Peyer's patch (tissue), 4 donors: ENCODE measurements at regions not wholly inside any gene's neighbourhood (a gene's known extent, or its start where the extent isn't known, plus 50 kb on each side); places are given as distances from the start of the nearest gene placed in this dataset.

Experiments
- DNase-seq, 3 donors: peaks; one replicate each; pipeline ENCODE4 v3.0.0-alpha.2; 2017 to 2019
- H3K27ac ChIP-seq, 4 donors: fragments of 200-600 bp; sonication (generic); one replicate each; pipeline ENCODE4 v1.5.1; 2016 to 2019
- H3K27me3 ChIP-seq, 2 donors: fragments of 200-600 bp; sonication (generic); one replicate each; pipeline ENCODE4 v1.5.1; 2019
- H3K36me3 ChIP-seq, 3 donors: fragments of 200-600 bp; sonication (generic); one replicate each; pipeline ENCODE4 v1.5.1; 2016 to 2019
- H3K4me1 ChIP-seq, 4 donors: fragments of 200-600 bp; sonication (generic); one replicate each; pipeline ENCODE4 v1.5.1; 2016 to 2019
- H3K4me3 ChIP-seq, 4 donors: fragments of 200-600 bp; sonication (generic); 1 replicate in 3 of 4; 2 replicates in 1 of 4; pipeline ENCODE4 v1.5.1; 2016 to 2019; ENCODE audit warnings: mild to moderate bottlenecking in 1 of 4
- H3K9me3 ChIP-seq, 4 donors: fragments of 200-600 bp; sonication (generic); one replicate each; pipeline ENCODE4 v1.5.1; 2016 to 2019; ENCODE audit warnings: mild to moderate bottlenecking in 1 of 4
- CTCF ChIP-seq, 6 experiments: fragments of 450-650 bp in 4 of 6; fragments of 200-600 bp in 2 of 6; sonication (generic) in 1 of 6; IDR thresholded peaks; one replicate each; pipeline ENCODE4 v1.5.1; 2017 to 2019; ENCODE audit warnings: antibody characterized with exemption in 6 of 6, mild to moderate bottlenecking in 3 of 6, moderate library complexity in 1 of 6
- POLR2A ChIP-seq, 2 donors: fragments of 450-650 bp; IDR thresholded peaks; one replicate each; pipeline ENCODE4 v1.5.1; 2017; ENCODE audit warnings: antibody characterized with exemption in 2 of 2, mild to moderate bottlenecking in 2 of 2, moderate library complexity in 2 of 2

DNA sequence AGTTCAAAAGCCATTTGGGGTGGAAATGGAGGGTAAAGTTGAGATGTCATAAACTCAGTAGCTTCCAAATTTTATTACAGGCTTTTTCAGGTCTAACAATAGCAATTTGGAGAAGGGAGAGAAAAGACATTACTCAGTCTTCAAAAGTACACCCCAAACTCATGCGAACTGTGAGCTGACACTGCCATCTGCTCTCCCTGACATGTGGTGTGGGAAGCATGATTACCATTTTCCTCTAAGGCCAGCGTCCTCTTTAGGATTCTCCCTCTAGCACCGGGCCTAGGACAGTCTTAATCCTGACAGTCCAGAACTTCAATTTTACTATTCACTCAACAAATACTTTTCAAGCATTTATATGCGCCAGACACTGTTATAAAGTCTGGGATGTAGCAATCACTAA, 536.0 kb upstream of the JARID2 start:
- Histone ChIP-seq H3K4me3 (no peak overlapping the region), H3K27ac (no peak overlapping the region), H3K27me3 (no peaks in the 10 kb centered on the region), H3K36me3 (no peaks in the 10 kb centered on the region), H3K4me1 (peaks cover 0 to 11% (median 0%) of the 10 kb centered on the region in 4 donors), H3K9me3 (no peaks in the 10 kb centered on the region)
- DNase-seq = no peak
- TF ChIP-seq POLR2A (IDR thresholded peaks at IDR 0.05) (no peak), CTCF (IDR thresholded peaks at IDR 0.05) (no peak)

GRCh38 chr6:14710421-14710820, 535.4 kb upstream of the JARID2 start:
- H3K36me3 ChIP-seq = no peaks in the 10 kb centered on the region
- H3K27ac ChIP-seq = no peak overlapping the region
- H3K27me3 ChIP-seq = no peaks in the 10 kb centered on the region
- H3K4me1 ChIP-seq = peaks cover 0 to 11% (median 0%) of the 10 kb centered on the region in 4 donors
- no peak for TF ChIP-seq CTCF (IDR thresholded peaks at IDR 0.05)
- no peak for TF ChIP-seq POLR2A (IDR thresholded peaks at IDR 0.05)
- DNase-seq = no peak
- no peak overlapping the region for H3K4me3 ChIP-seq
- H3K9me3 ChIP-seq = no peaks in the 10 kb centered on the region

GRCh38 chr6:14711056-14711703, 534.7 kb upstream of the JARID2 start:
- H3K27ac ChIP-seq = no peak overlapping the region

DNA sequence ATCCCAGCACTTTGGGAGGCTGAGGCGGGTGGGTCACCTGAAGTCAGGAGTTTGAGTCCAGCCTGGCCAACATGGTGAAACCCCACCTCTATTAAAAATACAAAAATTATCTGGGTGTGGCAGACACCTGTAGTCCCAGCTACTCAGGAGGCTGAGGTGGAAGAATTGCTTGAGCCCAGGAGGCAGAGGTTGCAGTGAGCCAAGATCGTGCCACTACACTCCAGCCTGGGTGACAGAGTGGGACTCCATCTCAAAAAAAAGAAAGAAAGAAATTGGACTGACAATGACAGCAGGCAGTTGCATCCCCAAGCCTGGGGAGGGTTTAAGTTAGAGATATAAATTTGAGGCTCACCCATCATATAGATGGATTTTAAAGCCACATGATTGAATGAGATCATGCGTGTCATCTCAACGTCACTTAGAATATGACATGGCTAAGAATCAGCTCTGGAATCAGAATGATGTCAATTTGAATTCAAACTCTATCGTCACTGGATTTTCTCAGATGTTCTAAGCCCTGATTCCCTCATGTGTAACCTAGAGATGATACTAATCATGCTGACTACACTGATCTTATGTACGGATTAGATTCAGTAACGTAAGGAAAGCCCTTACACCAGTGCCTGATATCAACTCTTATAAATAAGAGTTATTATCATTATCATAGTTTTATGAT, 534.0 kb upstream of the JARID2 start:
- no peaks in the 10 kb centered on the region for H3K27me3 ChIP-seq
- H3K27ac ChIP-seq = no peak overlapping the region
- TF ChIP-seq CTCF (IDR thresholded peaks at IDR 0.05) = no peak
- no peak for TF ChIP-seq POLR2A (IDR thresholded peaks at IDR 0.05)
- no peak for DNase-seq
- H3K4me1 ChIP-seq = peaks cover 0 to 7% (median 0%) of the 10 kb centered on the region in 4 donors
- no peaks in the 10 kb centered on the region for H3K36me3 ChIP-seq
- H3K9me3 ChIP-seq = no peaks in the 10 kb centered on the region
- H3K4me3 ChIP-seq = no peak overlapping the region

More at GRCh38 chr6:14711056-14711703, 534.7 kb upstream of the JARID2 start:
- no peaks in the 10 kb centered on the region for H3K36me3 ChIP-seq
- peak in 2 of 3 donors; percentile 46 to 76 for DNase-seq
- TF ChIP-seq POLR2A (IDR thresholded peaks at IDR 0.05) = no peak
- peak in 5 of 6 experiments; percentile 32 to 71 (median 63) for TF ChIP-seq CTCF (IDR thresholded peaks at IDR 0.05)
- peaks cover 0 to 11% (median 0%) of the 10 kb centered on the region in 4 donors for H3K4me1 ChIP-seq
- no peaks in the 10 kb centered on the region for H3K9me3 ChIP-seq
- no peak overlapping the region for H3K4me3 ChIP-seq
- H3K27me3 ChIP-seq = no peaks in the 10 kb centered on the region

DNA sequence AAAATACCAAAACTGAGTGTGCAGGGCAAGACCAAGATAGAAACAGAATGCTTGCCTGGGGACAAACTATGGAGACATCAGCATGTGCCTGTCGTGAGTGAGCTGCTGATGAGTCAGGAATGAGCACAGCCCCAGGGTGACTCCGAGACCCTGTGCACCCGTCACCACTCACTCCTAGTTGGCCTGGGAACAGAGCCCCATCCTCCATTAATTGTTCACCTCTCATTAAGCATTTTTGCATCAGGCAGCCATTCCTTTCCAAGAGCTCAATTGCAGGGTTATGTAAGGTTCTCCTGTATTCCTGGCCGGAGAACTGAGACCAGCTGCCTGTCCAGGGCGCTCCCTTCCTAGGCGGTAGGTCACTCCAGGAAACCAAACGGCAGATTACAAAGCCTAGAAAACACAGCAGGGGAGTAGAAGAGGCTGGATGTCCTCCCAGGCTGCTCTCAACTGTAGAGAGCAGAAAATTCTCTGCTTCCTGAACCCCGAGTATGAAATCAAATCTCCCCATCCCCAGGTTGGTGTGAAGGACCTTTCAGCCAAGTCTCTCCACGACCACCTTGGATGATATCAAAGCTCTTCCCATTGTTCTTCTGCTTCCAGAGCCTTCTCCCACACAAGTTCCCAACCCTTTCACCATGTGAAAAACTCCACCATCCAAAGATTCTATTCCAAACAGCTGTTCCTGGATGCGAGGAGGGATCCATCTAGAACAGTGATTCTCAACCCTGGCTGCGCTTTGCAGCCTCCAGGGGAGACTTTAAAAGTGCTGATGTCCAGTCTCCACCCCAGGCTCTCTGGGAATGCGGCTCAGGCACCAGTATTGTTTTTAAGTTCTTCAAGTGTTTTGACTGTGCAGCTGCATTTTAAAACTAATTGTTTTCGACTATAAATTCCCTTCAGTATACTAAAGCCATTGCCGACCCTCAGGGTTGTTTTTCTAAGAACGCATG, 532.6 kb upstream of the JARID2 start:
- H3K4me1 ChIP-seq = no peaks in the 10 kb centered on the region
- no peak overlapping the region for H3K4me3 ChIP-seq
- no peaks in the 10 kb centered on the region for H3K9me3 ChIP-seq
- TF ChIP-seq POLR2A (IDR thresholded peaks at IDR 0.05) (no peak), CTCF (IDR thresholded peaks at IDR 0.05) (no peak)
- no peaks in the 10 kb centered on the region for H3K27me3 ChIP-seq
- H3K36me3 ChIP-seq = no peaks in the 10 kb centered on the region
- H3K27ac ChIP-seq = peak overlapping the region in 2 of 4 donors; percentile 6 to 25
- no peak for DNase-seq
